H9 (cell line): ENCODE measurements at regions not wholly inside any gene's neighbourhood (a gene's known extent, or its start where the extent isn't known, plus 50 kb on each side); places are given as distances from the start of the nearest gene placed in this dataset.

Experiments used
- DNase-seq: peaks from one replicate; pipeline ENCODE4 v3.0.0-alpha.2; 2017
- H2AFZ ChIP-seq: one replicate; pipeline ENCODE4 v1.6.1; 2013; ENCODE audit warnings: mild to moderate bottlenecking, low read length, control low read depth, moderate library complexity
- H2AK5ac ChIP-seq: 2 replicates; pipeline ENCODE4 v1.6.1; 2013; ENCODE audit warnings: low read length, control low read depth, mixed read lengths; ENCODE audit not compliant: insufficient read length
- H2BK120ac ChIP-seq: one replicate; pipeline ENCODE4 v1.6.1; 2013; ENCODE audit warnings: low read depth, mild to moderate bottlenecking, low read length, control low read depth, inconsistent platforms; ENCODE audit not compliant: poor library complexity, severe bottlenecking
- H2BK12ac ChIP-seq: 2 replicates; pipeline ENCODE4 v1.6.1; 2013; ENCODE audit warnings: low read length, control low read depth, mixed read lengths, low read depth; ENCODE audit not compliant: insufficient read length
- H2BK15ac ChIP-seq: 2 replicates; pipeline ENCODE4 v1.6.1; 2013; ENCODE audit warnings: low read depth, low read length, control low read depth
- H2BK20ac ChIP-seq: one replicate; pipeline ENCODE4 v1.6.1; 2013; ENCODE audit warnings: low read depth, mild to moderate bottlenecking, low read length, control low read depth, inconsistent platforms; ENCODE audit not compliant: poor library complexity, severe bottlenecking
- H2BK5ac ChIP-seq: 2 replicates; pipeline ENCODE4 v1.6.1; 2013; ENCODE audit warnings: low read length, control low read depth, mixed read lengths; ENCODE audit not compliant: insufficient read length
- H3K14ac ChIP-seq: 2 replicates; pipeline ENCODE4 v1.6.1; 2013; ENCODE audit warnings: low read length, control low read depth; ENCODE audit not compliant: insufficient read depth
- H3K18ac ChIP-seq: 2 replicates; pipeline ENCODE4 v1.6.1; 2013; ENCODE audit warnings: low read depth, mild to moderate bottlenecking, mixed read lengths, low read length, control low read depth; ENCODE audit not compliant: insufficient read length
- H3K23ac ChIP-seq: 2 replicates; pipeline ENCODE4 v1.6.1; 2013; ENCODE audit warnings: low read length, control low read depth, mixed read lengths, low read depth; ENCODE audit not compliant: insufficient read length
- H3K23me2 ChIP-seq: 2 replicates; pipeline ENCODE4 v1.6.1; 2013; ENCODE audit warnings: low read depth, mild to moderate bottlenecking, mixed read lengths, low read length, control low read depth; ENCODE audit not compliant: insufficient read length, poor library complexity, severe bottlenecking
- H3K27ac ChIP-seq: 2 replicates; pipeline ENCODE4 v1.5.1; 2013; ENCODE audit warnings: low read length, control low read depth, mixed read lengths, low read depth; ENCODE audit not compliant: insufficient read length
- H3K27me3 ChIP-seq: 2 replicates; pipeline ENCODE4 v1.6.1; 2013; ENCODE audit warnings: low read length, control low read depth, inconsistent platforms; ENCODE audit not compliant: insufficient read depth
- H3K4ac ChIP-seq: 2 replicates; pipeline ENCODE4 v1.6.1; 2013; ENCODE audit warnings: low read depth, mild to moderate bottlenecking, control low read depth, inconsistent platforms, low read length, moderate library complexity
- H3K4me1 ChIP-seq: 2 replicates; pipeline ENCODE4 v1.6.1; 2013; ENCODE audit warnings: low read length, control low read depth, inconsistent platforms; ENCODE audit not compliant: insufficient read depth
- H3K4me2 ChIP-seq: 2 replicates; pipeline ENCODE4 v1.6.1; 2013; ENCODE audit warnings: low read length, control low read depth, mixed read lengths; ENCODE audit not compliant: insufficient read length, insufficient read depth
- H3K56ac ChIP-seq: 2 replicates; pipeline ENCODE4 v1.6.1; 2013; ENCODE audit warnings: low read depth, mild to moderate bottlenecking, mixed read lengths, low read length, control low read depth; ENCODE audit not compliant: insufficient read length
- H3K79me1 ChIP-seq: 2 replicates; pipeline ENCODE4 v1.6.1; 2013; ENCODE audit warnings: low read depth, mild to moderate bottlenecking, moderate library complexity, low read length, control low read depth, inconsistent platforms; ENCODE audit not compliant: insufficient read depth, poor library complexity, severe bottlenecking
- H3K79me2 ChIP-seq: 2 replicates; pipeline ENCODE4 v1.6.1; 2013; ENCODE audit warnings: low read length, control low read depth, inconsistent platforms; ENCODE audit not compliant: insufficient read depth
- H3K9ac ChIP-seq: 2 replicates; pipeline ENCODE4 v1.6.1; 2013; ENCODE audit warnings: low read length, control low read depth, mixed read lengths; ENCODE audit not compliant: insufficient read length; ENCODE audit errors: extremely low read depth
- H3K9me3 ChIP-seq: one replicate; pipeline ENCODE4 v1.6.1; 2013; ENCODE audit warnings: low read depth, low read length, inconsistent platforms; ENCODE audit not compliant: control insufficient read depth
- H3T11ph ChIP-seq: one replicate; pipeline ENCODE4 v1.6.1; 2013; ENCODE audit warnings: mild to moderate bottlenecking, low read length, control low read depth, inconsistent platforms
- H4K20me1 ChIP-seq: one replicate; pipeline ENCODE4 v1.6.1; 2013; ENCODE audit not compliant: control insufficient read depth, insufficient read length, insufficient read depth
- H4K5ac ChIP-seq: 2 replicates; pipeline ENCODE4 v1.6.1; 2013; ENCODE audit warnings: low read depth, mild to moderate bottlenecking, mixed read lengths, low read length, control low read depth; ENCODE audit not compliant: insufficient read length
- H4K8ac ChIP-seq: replicated peaks from 2 replicates; pipeline ENCODE4 v1.6.1; 2013; ENCODE audit warnings: low read length, control low read depth, mixed read lengths, low read depth; ENCODE audit not compliant: insufficient read length
- H4K91ac ChIP-seq: 2 replicates; pipeline ENCODE4 v1.6.1; 2013; ENCODE audit warnings: low read depth, mild to moderate bottlenecking, moderate library complexity, mixed read lengths, low read length, control low read depth; ENCODE audit not compliant: insufficient read length
- H3K27ac Mint-ChIP-seq, 3 experiments: 2 replicates in 2 of 3; 3 replicates in 1 of 3; pipeline ENCODE4 v1.8.0; 2020 to 2021; ENCODE audit warnings: mixed read lengths in 3 of 3, mild to moderate bottlenecking in 1 of 3, moderate library complexity in 1 of 3
- H3K27me3 Mint-ChIP-seq: 2 replicates; pipeline ENCODE4 v1.8.0; 2021; ENCODE audit warnings: low read depth, mild to moderate bottlenecking, moderate library complexity, mixed read lengths
- H3K36me3 Mint-ChIP-seq, 3 experiments: 2 replicates in 2 of 3; 3 replicates in 1 of 3; pipeline ENCODE4 v1.8.0; 2020 to 2021; ENCODE audit warnings: low read depth in 3 of 3, mixed read lengths in 3 of 3; ENCODE audit not compliant: insufficient read depth in 1 of 3
- H3K4me1 Mint-ChIP-seq, 2 experiments: 2 replicates each; pipeline ENCODE4 v1.8.0; 2020; ENCODE audit warnings: mixed read lengths in 2 of 2
- H3K4me3 Mint-ChIP-seq, 2 experiments: 2 replicates in 1 of 2; 3 replicates in 1 of 2; pipeline ENCODE4 v1.8.0; 2020 to 2021; ENCODE audit warnings: mild to moderate bottlenecking in 2 of 2, mixed read lengths in 2 of 2, moderate library complexity in 1 of 2
- H3K9me3 Mint-ChIP-seq, 2 experiments: 2 replicates in 1 of 2; 3 replicates in 1 of 2; pipeline ENCODE4 v1.8.0; 2020; ENCODE audit warnings: mild to moderate bottlenecking in 2 of 2, mixed read lengths in 2 of 2, moderate library complexity in 1 of 2
- CTCF ChIP-seq: fragments of 200-600 bp; sonication (generic); conservative IDR thresholded peaks from 3 replicates; pipeline ENCODE4 v1.8.0; 2021; ENCODE audit warnings: antibody characterized with exemption, mild to moderate bottlenecking
- whole genome bisulfite sequencing: extraction: QIAGEN DNeasy Blood & Tissue Kit; methylation state at CpG from one replicate; pipeline ENCODE4 v1.1.7; 2013; ENCODE audit warnings: missing lambda C conversion rate, low lambda C conversion rate, mixed read lengths; ENCODE audit not compliant: insufficient read length; ENCODE audit errors: extremely low coverage; 5-methylcytosine and 5-hydroxymethylcytosine counted together

GRCh38 chr18:22657619-22658018 lies 239.9 kb upstream of the CTAGE1 start:
- H3K4me2 ChIP-seq, result no peak overlapping the region
- H3K4me1 ChIP-seq, result no peaks in the 10 kb centered on the region
- no peak overlapping the region for H2BK20ac ChIP-seq
- no peak overlapping the region for H3K56ac ChIP-seq
- no peaks in the 10 kb centered on the region for H4K20me1 ChIP-seq
- H3K27me3 ChIP-seq, result no peaks in the 10 kb centered on the region
- H2BK15ac ChIP-seq, result no peak overlapping the region
- no peak overlapping the region for H3K9ac ChIP-seq
- WGBS, result no CpG with 5 or more reads among the region's 1 CpG
- Mint-ChIP-seq H3K4me1 (no peaks in the 10 kb centered on the region), H3K4me3 (no peak overlapping the region), H3K36me3 (peaks cover 1 to 10% (median 3%) of the 10 kb centered on the region in 3 experiments; a peak in 5 of 7 replicates), H3K27ac (no peak overlapping the region), H3K9me3 (peaks cover 37 to 38% of the 10 kb centered on the region in 2 experiments), H3K27me3 (peaks cover 2% of the 10 kb centered on the region; the same call in 1 of the 2 replicates)
- H3T11ph ChIP-seq, result no peak overlapping the region
- no peak overlapping the region for H3K14ac ChIP-seq
- no peak overlapping the region for H2AFZ ChIP-seq
- H3K79me1 ChIP-seq, result no peaks in the 10 kb centered on the region
- no peak overlapping the region for H2AK5ac ChIP-seq
- no peak overlapping the region for H2BK5ac ChIP-seq
- no peak overlapping the region for H3K27ac ChIP-seq
- H4K8ac ChIP-seq, result no peak overlapping the region
- H2BK120ac ChIP-seq, result no peak overlapping the region
- no peak for TF ChIP-seq CTCF
- no peak overlapping the region for H3K23ac ChIP-seq
- DNase-seq, result no peak
- no peak overlapping the region for H4K91ac ChIP-seq
- H3K79me2 ChIP-seq, result no peaks in the 10 kb centered on the region
- no peaks in the 10 kb centered on the region for H3K23me2 ChIP-seq
- no peaks in the 10 kb centered on the region for H3K9me3 ChIP-seq
- no peak overlapping the region for H4K5ac ChIP-seq
- H3K18ac ChIP-seq, result no peak overlapping the region
- H3K4ac ChIP-seq, result no peak overlapping the region
- H2BK12ac ChIP-seq, result no peak overlapping the region
